ENCODE measurements at regions not wholly inside any gene's neighbourhood (a gene's known extent, or its start where the extent isn't known, plus 50 kb on each side); places are given as distances from the start of the nearest gene placed in this dataset.

GRCh38 chr5:74497706-74498105 is 142.8 kb downstream of the ENC1 start:
- TF ChIP-seq CTCF (IDR thresholded peaks at IDR 0.05 in 2 of 3, conservative IDR thresholded peaks at IDR 0.05 in 1 of 3; ENCODE audit: control insufficient read depth in 2 of 3, extremely low read depth in 1 of 3, insufficient read depth in 1 of 3, low read depth in 3 of 3, low read length in 3 of 3): no peak
- TF ChIP-seq NBN (IDR thresholded peaks at IDR 0.05): no peak
- no peak for TF ChIP-seq CHD1 (IDR thresholded peaks at IDR 0.05; ENCODE audit: low read depth, low read length)
- no peak for TF ChIP-seq SUPT20H (IDR thresholded peaks at IDR 0.05; ENCODE audit: borderline replicate concordance, control insufficient read depth, low read depth, low read length)
- no peak for TF ChIP-seq JUND (IDR thresholded peaks at IDR 0.05; ENCODE audit: low read depth, low read length)
- TF ChIP-seq EP300 (IDR thresholded peaks at IDR 0.05; ENCODE audit: borderline replicate concordance in 1 of 2, control insufficient read depth in 1 of 2, low read depth in 2 of 2, low read length in 2 of 2): no peak
- TF ChIP-seq POLR2AphosphoS5 (IDR thresholded peaks at IDR 0.05; ENCODE audit: low read length): no peak
- no peak for TF ChIP-seq TBL1XR1 (IDR thresholded peaks at IDR 0.05; ENCODE audit: low read depth, low read length)
- TF ChIP-seq EZH2 (IDR thresholded peaks at IDR 0.05; ENCODE audit: borderline replicate concordance, control insufficient read depth, low read depth, low read length): no peak
